ENCODE measurements at regions not wholly inside any gene's neighbourhood (a gene's known extent, or its start where the extent isn't known, plus 50 kb on each side); places are given as distances from the start of the nearest gene placed in this dataset.

DNA sequence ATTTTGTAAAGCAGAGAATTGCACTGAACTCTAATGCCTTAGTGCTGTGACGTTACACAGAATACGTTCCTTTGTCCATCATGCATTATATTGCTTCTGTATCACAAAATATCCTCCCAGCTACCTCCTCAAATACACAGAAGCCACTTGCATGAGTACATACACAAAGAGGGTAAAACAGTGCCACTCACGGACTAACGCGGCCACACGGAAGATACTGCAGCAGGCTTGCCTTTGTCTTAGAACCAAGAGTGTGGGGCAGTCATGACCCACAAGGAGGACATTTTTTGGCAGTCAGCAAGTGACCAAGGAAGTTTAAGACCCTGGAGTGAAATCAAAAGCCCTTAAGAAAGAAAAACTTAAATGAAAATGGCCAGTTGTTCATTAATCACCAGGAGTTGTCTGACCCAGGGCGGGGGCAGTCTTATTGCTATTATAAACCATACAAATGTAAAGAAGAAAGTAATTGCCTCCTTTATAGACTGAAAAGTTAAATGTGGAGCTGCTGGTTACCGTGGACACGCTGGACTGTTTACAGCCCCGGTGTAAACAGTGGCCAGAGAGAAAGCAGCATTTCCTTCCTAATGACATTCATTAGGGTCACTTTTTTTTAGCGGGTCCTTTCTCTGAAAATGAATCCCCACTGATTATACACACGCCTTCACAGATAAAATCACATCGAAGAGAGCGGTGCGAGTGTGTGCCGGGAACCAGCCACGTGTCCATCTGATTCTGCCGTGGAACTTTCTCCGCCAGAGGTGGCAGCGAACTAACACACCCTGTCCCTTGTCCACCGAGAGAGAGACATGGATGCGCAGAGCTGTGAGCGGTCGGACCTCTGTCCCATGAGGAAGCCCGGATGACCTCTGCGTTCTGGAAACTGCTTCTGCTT lies 66.8 kb downstream of the SOX1 start:
- Histone ChIP-seq H3K9ac (replicated peaks; ENCODE audit: extremely low read depth, insufficient read depth, low read length) (no peak overlapping the region), H4K20me1 (replicated peaks; ENCODE audit: control insufficient read depth, extremely low read depth, insufficient read depth, low read length) (no peaks in the 10 kb centered on the region), H3K27me3 (ENCODE audit: control insufficient read depth in 2 of 2, insufficient read depth in 2 of 2, low read length in 2 of 2) (no peaks in the 10 kb centered on the region), H3K4me2 (ENCODE audit: insufficient read depth, low read length) (no peak overlapping the region), H3K9me1 (replicated peaks; ENCODE audit: control insufficient read depth, extremely low read depth, insufficient read depth, low read length) (no peaks in the 10 kb centered on the region), H3K36me3 (ENCODE audit: control insufficient read depth in 2 of 2, extremely low read depth in 1 of 2, insufficient read depth in 2 of 2, low read length in 2 of 2) (no peaks in the 10 kb centered on the region), H3K4me1 (ENCODE audit: control insufficient read depth, extremely low read depth, insufficient read depth, low read length) (no peaks in the 10 kb centered on the region), H3K27ac (ENCODE audit: insufficient read depth, low read depth, low read length) (no peak overlapping the region), H3K9me3 (replicated peaks; ENCODE audit: control insufficient read depth, insufficient read depth, low read length) (no peaks in the 10 kb centered on the region), H3K79me2 (ENCODE audit: control insufficient read depth, insufficient read depth, low read length) (no peaks in the 10 kb centered on the region), H2AFZ (ENCODE audit: low read depth, low read length) (no peak overlapping the region), H3K4me3 (replicated peaks in 1 of 3; ENCODE audit: insufficient read depth in 1 of 3, low read depth in 1 of 3, low read length in 3 of 3) (no peak overlapping the region)
- BruUV-seq (replicated peaks): no TSS peak
- CTCF ChIA-PET: no interaction called here
- intact Hi-C loops (cut with micrococcal nuclease): no loop called here
- dilution Hi-C loops (cut with MboI; ENCODE audit: extremely low pct_ligation_motif_present, low sequenced_read_pairs): no loop called here
- FAIRE-seq (no peak), DNase-seq (ENCODE audit: low read depth, low spot score) (no peak)
- TF ChIP-seq JUN (IDR thresholded peaks at IDR 0.05; ENCODE audit: borderline replicate concordance, insufficient read depth, insufficient read length, low read depth) (no peak), EZH2 (IDR thresholded peaks at IDR 0.05; ENCODE audit: borderline replicate concordance, low read depth, low read length, severe bottlenecking) (no peak), MYC (IDR thresholded peaks at IDR 0.05; ENCODE audit: low read depth, low read length) (no peak), POLR2AphosphoS5 (IDR thresholded peaks at IDR 0.05; ENCODE audit: insufficient read depth, low read depth, low read length) (no peak), GATA2 (IDR thresholded peaks at IDR 0.05; ENCODE audit: insufficient read depth, insufficient read length, low read depth, low read length) (no peak), FOS (IDR thresholded peaks at IDR 0.05; ENCODE audit: borderline replicate concordance, insufficient read depth, low read length) (no peak)
- TF ChIP-seq, protein P1, sequence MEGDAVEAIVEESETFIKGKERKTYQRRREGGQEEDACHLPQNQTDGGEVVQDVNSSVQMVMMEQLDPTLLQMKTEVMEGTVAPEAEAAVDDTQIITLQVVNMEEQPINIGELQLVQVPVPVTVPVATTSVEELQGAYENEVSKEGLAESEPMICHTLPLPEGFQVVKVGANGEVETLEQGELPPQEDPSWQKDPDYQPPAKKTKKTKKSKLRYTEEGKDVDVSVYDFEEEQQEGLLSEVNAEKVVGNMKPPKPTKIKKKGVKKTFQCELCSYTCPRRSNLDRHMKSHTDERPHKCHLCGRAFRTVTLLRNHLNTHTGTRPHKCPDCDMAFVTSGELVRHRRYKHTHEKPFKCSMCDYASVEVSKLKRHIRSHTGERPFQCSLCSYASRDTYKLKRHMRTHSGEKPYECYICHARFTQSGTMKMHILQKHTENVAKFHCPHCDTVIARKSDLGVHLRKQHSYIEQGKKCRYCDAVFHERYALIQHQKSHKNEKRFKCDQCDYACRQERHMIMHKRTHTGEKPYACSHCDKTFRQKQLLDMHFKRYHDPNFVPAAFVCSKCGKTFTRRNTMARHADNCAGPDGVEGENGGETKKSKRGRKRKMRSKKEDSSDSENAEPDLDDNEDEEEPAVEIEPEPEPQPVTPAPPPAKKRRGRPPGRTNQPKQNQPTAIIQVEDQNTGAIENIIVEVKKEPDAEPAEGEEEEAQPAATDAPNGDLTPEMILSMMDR (IDR thresholded peaks at IDR 0.05; ENCODE audit: extremely low read depth in 1 of 2, insufficient read depth in 1 of 2, low read depth in 1 of 2, low read length in 2 of 2): no peak
- TF ChIP-seq, protein P2, sequence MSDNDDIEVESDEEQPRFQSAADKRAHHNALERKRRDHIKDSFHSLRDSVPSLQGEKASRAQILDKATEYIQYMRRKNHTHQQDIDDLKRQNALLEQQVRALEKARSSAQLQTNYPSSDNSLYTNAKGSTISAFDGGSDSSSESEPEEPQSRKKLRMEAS (IDR thresholded peaks at IDR 0.05; ENCODE audit: insufficient read depth, insufficient read length): no peak
- POLR2A ChIA-PET: no interaction called here
